ENCODE measurements at regions not wholly inside any gene's neighbourhood (a gene's known extent, or its start where the extent isn't known, plus 50 kb on each side); places are given as distances from the start of the nearest gene placed in this dataset.

- Histone ChIP-seq H3K36me3 (no peaks in the 10 kb centered on the region), H3K4me1 (no peaks in the 10 kb centered on the region), H3K9me3 (no peaks in the 10 kb centered on the region), H3K27ac (no peak overlapping the region), H3K4me3 (no peak overlapping the region), H3K27me3 (no peaks in the 10 kb centered on the region)
- TF ChIP-seq, protein P1, sequence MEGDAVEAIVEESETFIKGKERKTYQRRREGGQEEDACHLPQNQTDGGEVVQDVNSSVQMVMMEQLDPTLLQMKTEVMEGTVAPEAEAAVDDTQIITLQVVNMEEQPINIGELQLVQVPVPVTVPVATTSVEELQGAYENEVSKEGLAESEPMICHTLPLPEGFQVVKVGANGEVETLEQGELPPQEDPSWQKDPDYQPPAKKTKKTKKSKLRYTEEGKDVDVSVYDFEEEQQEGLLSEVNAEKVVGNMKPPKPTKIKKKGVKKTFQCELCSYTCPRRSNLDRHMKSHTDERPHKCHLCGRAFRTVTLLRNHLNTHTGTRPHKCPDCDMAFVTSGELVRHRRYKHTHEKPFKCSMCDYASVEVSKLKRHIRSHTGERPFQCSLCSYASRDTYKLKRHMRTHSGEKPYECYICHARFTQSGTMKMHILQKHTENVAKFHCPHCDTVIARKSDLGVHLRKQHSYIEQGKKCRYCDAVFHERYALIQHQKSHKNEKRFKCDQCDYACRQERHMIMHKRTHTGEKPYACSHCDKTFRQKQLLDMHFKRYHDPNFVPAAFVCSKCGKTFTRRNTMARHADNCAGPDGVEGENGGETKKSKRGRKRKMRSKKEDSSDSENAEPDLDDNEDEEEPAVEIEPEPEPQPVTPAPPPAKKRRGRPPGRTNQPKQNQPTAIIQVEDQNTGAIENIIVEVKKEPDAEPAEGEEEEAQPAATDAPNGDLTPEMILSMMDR (IDR thresholded peaks at IDR 0.05), result no peak
- intact Hi-C loops (cut with DNase I; ENCODE audit: low total_unique reads), result no loop called here
- DNase-seq, result no peak
Observed at GRCh38 chr1:78790174-78790573, 140.5 kb downstream of the IFI44 start.

- no peak overlapping the region for H3K4me3 ChIP-seq
- H3K9me3 ChIP-seq, result no peaks in the 10 kb centered on the region
- no peak for DNase-seq
- H3K4me1 ChIP-seq, result no peaks in the 10 kb centered on the region
- intact Hi-C loops (cut with DNase I; ENCODE audit: low total_unique reads), result no loop called here
- H3K27me3 ChIP-seq, result no peaks in the 10 kb centered on the region
- TF ChIP-seq, protein P1 (IDR thresholded peaks at IDR 0.05), result no peak
- H3K27ac ChIP-seq, result no peak overlapping the region
- no peaks in the 10 kb centered on the region for H3K36me3 ChIP-seq
Observed at GRCh38 chr1:78792756-78793155, 143.1 kb downstream of the IFI44 start.

DNA sequence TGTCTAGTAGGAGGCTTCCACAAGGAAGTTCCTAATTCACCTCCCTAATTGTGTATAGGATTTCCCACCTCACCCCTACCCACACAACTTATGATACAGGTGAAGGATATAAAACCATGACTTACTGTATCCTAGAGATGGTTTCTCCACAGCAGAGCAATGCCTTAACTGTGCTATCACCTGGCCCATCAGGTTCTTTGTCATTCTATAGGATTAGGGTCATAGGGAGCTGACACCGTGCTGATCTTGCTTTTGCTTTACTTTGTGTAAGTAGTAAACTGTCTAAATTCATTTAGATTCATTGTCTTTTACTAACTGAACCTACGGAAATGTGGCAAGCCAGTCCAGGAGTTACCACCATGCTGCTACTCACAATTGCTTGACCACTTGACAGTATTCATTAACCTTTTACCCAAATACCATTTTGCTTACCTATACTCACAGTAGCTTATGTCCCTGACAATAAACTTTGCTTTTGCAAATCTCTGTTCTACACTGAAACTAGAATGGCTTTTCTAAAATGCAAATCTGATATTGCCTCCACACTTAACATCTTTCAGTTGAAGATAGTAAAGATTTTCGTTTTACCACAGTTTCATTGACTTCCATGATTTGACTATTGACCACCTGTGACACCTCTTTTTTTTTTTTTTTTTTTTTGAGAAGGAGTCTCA is 147.6 kb downstream of the IFI44 start:
- no peaks in the 10 kb centered on the region for H3K36me3 ChIP-seq
- H3K27ac ChIP-seq, result no peak overlapping the region
- TF ChIP-seq, protein P1 (IDR thresholded peaks at IDR 0.05), result no peak
- H3K9me3 ChIP-seq, result no peaks in the 10 kb centered on the region
- no peaks in the 10 kb centered on the region for H3K4me1 ChIP-seq
- intact Hi-C loops (cut with DNase I; ENCODE audit: low total_unique reads), result no loop called here
- H3K4me3 ChIP-seq, result no peak overlapping the region
- no peak for DNase-seq
- H3K27me3 ChIP-seq, result no peaks in the 10 kb centered on the region

- DNase-seq, result no peak
- H3K36me3 ChIP-seq, result no peaks in the 10 kb centered on the region
- no peaks in the 10 kb centered on the region for H3K27me3 ChIP-seq
- TF ChIP-seq, protein P1 (IDR thresholded peaks at IDR 0.05), result no peak
- no peaks in the 10 kb centered on the region for H3K4me1 ChIP-seq
- no peak overlapping the region for H3K27ac ChIP-seq
- H3K4me3 ChIP-seq, result no peak overlapping the region
- intact Hi-C loops (cut with DNase I; ENCODE audit: low total_unique reads), result no loop called here
- H3K9me3 ChIP-seq, result no peaks in the 10 kb centered on the region
Observed at GRCh38 chr1:78799926-78800325, 150.3 kb downstream of the IFI44 start.

DNA sequence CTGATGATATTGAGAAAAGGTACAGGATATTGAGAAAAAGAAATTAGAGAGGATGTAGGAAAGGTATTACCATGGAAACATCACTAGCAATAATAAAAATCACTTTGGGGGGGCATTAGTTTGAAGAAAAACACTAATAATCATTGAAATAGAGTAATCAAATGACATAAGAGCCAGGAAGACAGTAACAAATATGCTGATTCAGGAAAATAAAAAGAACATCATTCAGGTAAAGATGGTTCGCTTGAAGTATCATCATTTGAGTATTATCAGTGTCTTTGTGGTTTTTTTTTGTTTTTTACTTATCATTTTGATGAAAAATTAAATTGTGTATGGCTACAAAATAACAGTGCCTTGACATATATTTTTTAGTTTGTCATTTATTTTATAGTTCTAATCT is 164.5 kb downstream of the IFI44 start:
- H3K27me3 ChIP-seq, result no peaks in the 10 kb centered on the region
- H3K4me3 ChIP-seq, result no peak overlapping the region
- H3K9me3 ChIP-seq, result no peaks in the 10 kb centered on the region
- H3K36me3 ChIP-seq, result no peaks in the 10 kb centered on the region
- intact Hi-C loops (cut with DNase I; ENCODE audit: low total_unique reads), result no loop called here
- DNase-seq, result no peak
- H3K4me1 ChIP-seq, result no peaks in the 10 kb centered on the region
- TF ChIP-seq, protein P1 (IDR thresholded peaks at IDR 0.05), result no peak
- no peak overlapping the region for H3K27ac ChIP-seq

GRCh38 chr1:78825561-78825960 is 175.9 kb downstream of the IFI44 start:
- DNase-seq, result no peak
- TF ChIP-seq, protein P1 (IDR thresholded peaks at IDR 0.05), result no peak
- intact Hi-C loops (cut with DNase I; ENCODE audit: low total_unique reads), result no loop called here
- no peaks in the 10 kb centered on the region for H3K27me3 ChIP-seq
- no peaks in the 10 kb centered on the region for H3K4me1 ChIP-seq
- no peak overlapping the region for H3K4me3 ChIP-seq
- H3K27ac ChIP-seq, result no peak overlapping the region
- no peaks in the 10 kb centered on the region for H3K36me3 ChIP-seq
- no peaks in the 10 kb centered on the region for H3K9me3 ChIP-seq
